Stimulated activated CD4-positive, alpha-beta T cell treated with anti-CD3 and anti-CD28 coated beads, Interleukin-1b, Interleukin-23, amount 100 ng/mL, for 48 hours (primary cell): ENCODE measurements at regions not wholly inside any gene's neighbourhood (a gene's known extent, or its start where the extent isn't known, plus 50 kb on each side); places are given as distances from the start of the nearest gene placed in this dataset.

Experiments
- DNase-seq: peaks from one replicate; pipeline ENCODE4 v3.0.0-alpha.2; 2020

DNA sequence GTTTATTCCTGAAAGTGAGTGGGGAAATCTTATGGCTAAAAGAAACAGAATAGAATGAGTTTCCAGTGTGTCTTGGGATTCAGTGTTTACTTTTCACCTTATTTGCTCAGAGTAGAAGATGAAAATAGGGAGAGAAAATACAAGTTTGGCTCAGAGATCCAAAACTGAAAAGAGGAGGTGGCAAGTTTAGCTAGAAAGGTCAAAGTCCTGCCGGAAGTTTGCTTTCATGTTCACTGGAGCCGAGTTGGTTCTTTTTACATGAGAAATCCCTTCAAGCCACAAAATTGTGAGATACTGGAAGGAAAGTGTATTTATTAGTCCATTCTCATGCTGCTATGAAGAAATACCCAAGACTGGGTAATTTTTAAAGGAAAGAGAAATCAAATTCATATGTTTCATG lies 604.6 kb downstream of the MRPL39 start:
- DNase-seq, result no peak

DNA sequence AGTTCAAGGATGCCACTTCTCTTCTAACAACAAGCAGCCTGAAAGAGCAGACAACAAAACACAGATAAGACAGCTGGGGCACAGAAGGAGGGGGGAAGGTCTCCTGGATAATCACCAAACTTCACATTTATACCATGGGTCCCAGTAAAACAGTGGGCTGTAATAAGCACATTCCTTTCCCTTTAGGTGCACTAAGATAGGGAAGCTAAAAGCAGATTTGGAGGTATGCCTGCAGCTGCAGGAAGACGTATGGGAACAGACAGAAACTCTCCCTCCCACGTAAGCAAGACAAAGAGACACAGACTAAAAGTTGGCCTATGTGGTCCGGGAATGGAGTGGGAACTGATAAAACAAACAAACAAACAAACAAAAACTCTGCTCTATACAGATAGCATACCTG lies 612.1 kb downstream of the MRPL39 start:
- no peak for DNase-seq

DNA sequence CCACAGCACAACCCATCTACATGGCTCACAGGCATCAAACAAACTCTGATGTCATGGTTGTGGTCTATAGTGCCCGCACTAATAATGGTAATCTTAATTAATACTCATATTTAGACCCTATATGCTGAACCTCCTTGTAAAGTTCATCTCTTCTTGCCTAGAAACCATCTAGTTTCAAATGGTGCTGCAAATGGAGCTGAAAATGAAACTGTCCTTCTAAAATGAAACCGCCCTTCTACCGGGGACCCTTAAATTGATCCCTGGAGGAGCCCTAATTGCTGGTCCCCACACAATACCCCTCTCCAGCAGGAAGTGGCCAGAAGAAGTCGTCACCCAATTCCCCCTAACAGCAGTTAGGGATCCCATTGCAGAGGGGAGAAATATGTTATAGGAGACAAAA lies 612.6 kb downstream of the MRPL39 start:
- DNase-seq, result no peak

DNA sequence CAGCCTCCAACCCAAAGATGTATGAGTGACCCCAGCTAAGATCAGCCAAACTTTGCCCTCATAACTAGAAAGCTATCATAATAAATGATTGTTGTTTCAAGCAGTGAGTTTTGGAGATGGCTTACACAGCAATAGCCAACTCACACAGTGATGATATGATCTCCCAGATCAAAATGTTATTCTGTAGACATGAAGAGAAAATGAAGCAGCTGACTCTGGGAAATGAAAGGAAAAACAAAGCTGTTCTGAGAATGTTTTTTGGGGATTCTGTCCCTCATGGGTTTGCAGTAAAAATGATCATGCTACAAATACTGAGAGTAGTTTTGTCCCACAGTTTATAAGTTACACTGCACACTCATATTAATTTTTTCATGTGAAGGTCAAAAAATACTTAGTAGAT lies 617.8 kb downstream of the MRPL39 start:
- DNase-seq, result no peak

DNA sequence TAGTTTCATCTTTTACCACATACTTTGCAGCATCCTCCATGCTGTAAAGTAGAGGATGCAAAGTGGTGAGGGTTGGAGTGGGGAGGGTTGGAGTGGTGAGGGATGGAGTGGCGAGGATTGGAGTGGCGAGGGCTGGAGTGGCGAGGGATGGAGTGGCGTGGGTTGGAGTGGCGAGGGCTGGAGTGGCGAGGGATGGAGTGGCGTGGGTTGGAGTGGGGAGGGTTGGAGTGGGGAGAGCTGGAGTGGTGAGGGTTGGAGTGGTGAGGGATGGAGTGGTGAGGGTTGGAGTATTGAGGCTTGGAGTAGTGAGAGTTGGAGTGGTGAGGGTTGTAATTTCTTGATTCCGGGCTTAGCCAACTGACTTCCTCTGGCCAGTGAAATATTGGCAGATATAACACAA lies 618.3 kb downstream of the MRPL39 start:
- no peak for DNase-seq

DNA sequence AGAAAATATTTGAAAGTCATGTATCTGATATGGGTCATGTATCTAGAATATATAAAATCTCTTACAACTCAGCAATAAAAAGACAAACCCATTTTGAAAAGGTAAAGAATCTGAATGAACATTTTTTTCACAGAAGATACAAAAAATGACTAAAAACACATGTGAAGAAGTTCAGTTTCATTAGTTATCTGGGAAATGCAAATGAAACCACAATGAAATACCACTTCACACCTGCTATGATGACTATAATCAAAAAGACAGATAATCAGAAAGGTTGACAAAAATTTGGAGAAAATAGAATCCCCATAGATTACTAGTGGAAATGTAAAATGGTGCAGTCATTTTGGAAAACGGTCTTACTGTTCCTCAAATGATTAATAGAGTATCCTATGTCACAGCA lies 631.0 kb downstream of the MRPL39 start:
- DNase-seq, result no peak

DNA sequence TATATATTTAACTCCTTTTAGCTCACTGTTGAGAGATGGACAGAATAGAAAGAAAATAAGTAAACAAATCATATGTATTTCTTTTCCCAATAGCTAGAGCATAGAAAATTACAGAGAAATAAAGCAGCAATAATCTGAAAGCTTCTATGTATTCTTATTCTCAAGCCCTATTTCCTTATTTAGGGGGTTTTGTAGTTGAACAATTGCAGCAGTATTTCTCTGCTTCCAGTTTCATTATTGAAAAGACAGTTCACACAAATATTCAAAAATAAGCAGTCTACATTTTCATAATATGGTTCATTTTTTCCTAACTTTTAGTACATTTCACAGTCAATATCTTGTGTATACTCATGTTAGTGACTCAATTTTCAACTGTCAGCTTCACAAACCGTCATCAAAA lies 638.2 kb downstream of the MRPL39 start:
- no peak for DNase-seq

DNA sequence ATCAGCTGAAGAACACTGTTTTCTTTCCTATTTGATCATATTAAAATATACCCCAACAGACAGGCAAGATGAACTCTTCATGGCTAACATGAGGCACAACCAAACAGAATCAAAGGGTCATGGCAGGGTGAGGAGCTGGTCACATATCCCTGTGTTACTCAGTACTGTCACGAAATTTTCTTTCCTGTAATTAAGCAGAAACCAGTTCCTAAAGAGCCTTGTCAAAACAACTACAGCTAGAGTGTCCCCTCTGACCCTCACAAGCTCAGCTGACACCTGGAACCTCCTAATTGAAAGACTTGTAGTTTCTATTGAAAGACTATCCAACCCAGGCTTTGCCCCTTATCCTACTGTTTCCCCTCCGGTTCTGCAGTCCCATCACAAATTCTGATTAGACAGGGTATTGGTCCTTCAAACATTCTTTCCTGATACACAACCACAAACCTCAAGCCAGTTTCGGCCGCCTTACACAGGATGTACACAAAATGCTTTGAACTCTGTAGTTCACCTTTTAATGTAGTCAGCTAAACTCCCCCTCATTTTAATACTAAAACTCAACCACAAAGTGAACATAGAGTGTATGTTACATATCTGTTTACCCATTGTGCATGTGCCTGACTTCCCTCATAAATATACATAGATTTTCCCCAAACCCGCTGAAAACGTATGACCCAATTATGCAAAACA lies 651.9 kb downstream of the MRPL39 start:
- no peak for DNase-seq

DNA sequence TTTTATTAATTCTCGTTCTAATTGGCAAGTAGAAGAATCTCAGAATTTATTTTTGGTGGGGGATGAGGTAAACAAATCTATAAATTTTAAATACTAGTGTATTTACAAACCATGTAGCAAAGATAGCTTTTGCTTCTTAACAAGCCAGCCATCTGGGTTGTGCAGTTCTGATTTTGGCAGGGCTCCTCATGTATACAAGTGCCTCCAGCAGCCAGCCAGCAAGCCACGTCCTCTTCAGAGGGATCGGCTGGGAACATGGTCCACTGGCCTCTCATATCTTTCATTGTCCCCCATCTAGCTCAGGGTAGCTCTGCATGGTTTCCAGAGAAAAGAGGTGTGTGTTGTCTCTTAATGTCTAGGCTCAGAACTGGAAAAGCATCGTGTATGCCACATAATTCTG lies 659.1 kb downstream of the MRPL39 start:
- DNase-seq, result no peak

DNA sequence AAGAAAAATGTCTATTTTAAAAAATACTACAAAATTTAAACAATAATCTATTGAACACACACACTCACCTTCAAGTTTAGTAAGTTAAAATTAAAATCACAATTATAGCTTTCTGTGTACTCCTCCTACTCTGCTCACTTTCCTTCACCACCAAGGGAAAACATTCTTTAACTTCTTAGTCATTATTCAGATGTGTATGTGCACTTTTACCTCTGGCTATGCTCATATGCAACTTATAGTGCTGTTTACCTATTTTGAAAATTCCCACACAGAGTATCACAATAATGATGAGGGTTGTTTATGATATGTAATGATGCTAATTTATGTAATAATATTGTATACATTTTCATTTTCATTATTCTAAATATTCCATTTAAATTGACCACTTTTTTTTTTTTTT lies 661.4 kb downstream of the MRPL39 start:
- DNase-seq, result no peak

DNA sequence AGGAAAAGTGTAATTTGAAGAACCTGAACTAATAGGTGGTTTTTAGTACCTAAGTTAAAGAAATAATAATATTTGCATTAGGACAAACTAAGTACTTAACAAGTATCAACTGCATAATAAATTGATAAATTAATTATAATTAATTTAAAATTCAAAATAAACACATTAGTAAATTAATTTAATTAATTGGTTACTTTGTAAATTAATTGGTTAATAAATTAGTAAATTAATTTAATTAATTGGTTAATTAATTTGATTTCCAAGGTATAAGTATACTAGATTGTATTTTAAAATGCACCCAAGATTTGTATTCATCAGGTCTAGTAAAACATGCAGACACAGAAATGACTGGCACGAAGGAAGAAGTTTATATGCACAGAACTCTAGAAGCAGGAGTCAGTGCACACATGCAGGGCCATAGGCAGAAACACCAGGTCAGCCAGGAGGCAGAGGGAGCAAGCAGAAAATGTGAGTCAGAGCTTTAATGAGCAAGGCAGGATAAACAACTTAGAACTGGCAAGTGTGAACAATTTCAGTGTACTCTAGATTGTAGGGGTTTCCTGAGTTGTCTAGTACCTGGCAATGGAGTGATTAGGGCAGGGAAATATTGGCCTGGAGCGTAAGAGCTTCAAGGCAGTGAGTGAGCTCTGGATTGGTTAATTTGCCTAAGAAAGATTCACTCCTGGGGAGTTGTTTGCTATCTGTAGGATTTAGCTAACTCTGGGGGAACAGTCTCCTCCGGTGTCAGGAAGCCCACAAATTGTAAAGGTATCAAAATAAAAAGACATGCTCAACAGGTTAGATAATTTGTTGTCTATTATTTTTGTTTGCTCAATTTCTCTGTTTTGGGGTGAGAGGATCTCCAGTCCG lies 665.7 kb downstream of the MRPL39 start:
- no peak for DNase-seq

DNA sequence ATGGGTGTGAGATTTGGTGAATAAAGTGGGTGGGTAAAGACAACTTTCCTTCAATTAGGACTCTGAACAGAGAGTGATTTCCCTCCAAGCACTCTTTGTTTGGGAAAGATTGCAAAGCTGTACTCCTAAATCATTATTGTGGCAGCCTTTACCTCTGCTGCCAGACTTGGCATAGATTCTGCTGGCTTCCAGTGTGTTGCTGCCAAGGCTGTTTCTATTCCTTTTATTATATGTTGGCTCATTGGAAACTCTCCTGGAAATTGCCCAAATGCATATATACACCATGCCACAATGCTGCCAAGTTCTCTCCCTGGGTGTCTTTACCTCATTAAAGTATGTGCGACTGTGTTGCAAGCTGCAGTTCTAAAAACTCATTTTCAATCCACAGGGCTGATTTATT lies 668.0 kb downstream of the MRPL39 start:
- no peak for DNase-seq

DNA sequence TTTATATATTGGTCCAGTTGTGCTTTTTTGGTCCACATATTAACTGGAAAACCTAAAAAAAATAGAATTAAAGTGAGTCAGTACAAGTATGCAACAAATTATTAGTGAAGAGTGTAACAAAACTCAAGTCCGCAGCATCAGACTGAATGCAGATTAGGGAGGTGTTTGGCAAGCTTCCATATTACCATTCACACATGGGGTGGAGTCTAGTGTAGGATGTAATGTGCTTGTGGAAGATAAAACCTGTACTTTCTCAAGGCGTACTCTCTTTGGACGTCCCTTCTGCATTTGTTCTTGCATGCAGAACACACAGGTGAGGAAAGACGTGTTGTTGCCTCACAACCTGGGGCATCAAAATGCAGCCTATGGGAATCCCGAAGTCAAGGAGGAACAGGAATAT lies 668.7 kb downstream of the MRPL39 start:
- no peak for DNase-seq

DNA sequence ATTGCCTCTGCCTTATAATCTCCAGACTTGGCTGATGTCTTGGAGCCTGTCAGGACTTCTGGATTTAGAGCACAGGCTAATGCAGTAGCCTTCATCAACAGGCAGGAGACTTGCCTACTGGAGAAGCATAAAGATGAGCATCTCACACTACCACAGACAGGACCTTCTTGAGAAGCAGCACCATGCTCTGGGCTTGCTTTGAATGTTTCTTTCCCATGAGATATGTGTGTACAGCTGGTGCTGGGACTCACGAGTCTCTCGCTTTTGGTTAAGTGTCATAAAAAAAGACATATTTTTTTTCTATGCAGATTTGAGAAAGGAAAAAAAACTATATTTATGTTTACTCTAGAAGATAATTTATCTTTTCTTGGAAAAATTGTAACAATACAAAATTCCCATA lies 671.3 kb downstream of the MRPL39 start:
- no peak for DNase-seq

DNA sequence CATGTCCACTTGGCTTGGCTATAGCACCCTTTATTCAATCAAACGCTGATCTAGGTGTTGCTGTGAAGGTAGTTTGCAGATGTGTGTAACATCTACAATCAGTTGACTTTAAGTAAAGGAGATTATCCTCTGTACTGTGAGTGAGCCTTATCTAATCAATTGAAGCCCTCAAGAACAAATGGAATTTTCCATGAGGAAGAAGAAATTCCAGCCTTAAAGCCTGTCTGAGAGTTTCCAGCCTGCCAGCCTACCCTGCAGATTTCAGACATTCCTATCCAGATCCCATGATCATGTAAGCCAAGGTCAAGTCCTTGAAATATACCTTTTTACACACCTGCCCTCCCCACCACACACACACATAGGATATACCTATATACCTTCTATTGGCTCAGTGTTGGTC lies 696.7 kb downstream of the MRPL39 start:
- DNase-seq, result no peak

DNA sequence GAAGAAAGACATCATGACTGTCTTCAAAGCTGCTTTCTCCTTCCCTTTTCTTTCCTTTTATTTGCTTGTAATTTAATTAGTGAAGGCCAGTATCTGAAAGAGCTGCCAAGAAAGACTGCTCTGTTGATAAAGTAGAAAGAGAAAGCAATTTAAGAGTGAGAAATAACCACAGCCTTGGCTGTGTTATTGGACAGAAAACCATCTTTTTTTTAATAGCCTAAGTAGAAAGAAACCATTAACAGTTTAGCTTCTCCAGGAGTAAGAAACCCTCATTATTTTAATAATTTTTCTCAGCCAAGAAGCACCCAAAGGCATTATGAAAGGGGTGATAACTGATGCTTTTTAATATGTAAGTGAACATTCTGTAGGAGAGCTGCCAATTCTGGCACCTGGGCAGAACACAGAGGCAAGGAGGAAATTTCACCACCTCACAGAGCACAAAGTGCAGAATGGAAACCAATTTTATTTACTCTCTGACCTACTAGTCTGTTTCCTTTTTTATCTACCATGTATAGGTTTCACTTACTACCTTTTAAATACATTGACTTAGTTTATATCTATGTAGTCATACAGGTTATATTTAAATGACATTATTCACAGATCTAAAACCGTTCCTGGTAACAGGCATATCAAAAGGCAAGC lies 703.2 kb downstream of the MRPL39 start:
- no peak for DNase-seq

DNA sequence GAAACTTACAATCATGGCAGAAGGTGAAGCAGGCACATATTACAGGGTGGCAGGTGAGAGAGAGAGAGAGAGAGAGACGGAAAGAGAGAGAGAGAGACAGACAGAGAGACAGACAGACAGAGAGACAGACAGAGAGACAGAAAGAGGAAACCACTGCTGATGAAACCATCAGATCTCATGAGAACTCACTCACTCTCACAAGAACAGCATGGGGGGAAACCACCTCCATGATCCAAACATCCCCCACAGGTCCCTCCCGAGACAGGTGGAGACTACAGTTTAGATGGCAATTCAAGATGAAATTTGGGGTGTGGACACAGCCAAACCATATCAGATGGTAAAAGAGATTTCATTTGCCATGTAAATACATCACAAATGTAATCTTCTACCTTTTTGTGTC lies 708.1 kb downstream of the MRPL39 start:
- DNase-seq, result no peak

DNA sequence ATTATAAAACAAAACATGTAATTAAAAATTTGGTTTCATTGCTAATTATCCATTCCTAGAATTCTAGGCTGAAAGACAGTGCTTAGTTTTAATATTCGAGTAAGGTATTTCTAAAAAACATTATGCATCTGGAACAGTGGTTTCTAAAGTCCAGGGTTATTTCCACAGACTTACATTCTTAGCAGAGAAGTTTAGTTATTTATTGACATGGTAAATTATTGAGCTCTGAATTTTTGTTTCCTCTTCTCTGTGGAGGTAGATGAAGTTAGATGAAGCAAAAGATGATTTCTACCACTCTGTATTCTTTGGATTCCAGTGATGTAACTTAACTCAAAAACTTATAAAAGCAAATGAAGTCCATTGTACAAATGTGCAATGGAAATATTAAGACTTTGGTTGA lies 709.4 kb downstream of the MRPL39 start:
- DNase-seq, result no peak

DNA sequence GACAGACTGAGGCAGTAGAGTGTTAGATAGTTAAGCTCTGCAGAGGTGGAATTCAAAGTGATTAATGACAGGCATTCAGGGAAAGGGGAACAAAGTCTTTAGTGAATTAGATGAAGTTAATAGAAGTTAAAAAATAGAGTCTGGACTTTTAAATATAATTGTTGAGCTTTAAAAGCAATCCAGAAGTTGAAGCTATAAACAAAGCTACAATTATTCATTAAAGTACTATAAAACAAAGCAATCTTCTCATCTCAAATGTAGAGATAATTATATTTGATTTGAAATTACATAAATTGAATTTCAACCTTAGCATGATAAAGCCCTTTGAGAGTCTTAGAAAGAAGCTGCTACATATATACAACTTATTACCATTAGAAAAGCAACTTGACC lies 710.6 kb downstream of the MRPL39 start:
- no peak for DNase-seq

DNA sequence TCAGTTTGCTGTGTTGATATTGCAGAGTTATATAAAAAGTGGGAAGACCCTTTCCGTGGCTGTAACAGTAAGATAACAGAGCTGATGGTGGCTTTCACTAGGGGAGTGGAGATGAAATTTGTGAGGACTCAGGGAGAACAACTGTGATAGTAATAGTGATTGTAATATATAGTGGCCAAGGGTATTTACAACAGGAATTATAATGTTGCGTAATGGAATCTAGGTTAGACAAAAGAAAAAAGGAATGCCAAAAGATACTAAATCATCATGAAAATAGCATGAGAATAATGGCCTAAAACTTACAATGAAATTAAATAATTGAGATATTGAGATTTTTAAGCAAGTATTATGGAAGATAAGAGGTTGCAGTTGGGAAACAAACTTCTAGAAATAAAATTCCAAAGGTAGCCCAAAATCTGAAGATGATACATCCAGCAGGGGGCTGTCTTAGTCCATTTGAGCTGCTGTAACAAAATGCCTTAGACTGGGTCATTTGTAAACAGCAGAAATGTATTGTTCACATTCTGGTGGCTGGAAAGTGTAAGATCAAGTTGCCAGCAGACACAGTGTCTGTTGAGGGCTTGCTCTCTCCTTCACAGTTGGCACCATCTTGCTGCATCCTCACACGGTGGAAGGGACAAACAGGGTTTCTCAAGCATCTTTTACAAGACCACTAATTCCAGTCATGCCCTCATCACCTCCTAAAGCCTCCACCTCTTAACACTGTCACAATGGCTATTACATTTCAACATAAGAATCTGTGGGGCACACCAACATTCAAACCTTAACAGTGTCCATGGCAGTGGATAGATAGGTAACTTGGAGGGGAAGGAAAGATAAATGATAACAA lies 711.2 kb downstream of the MRPL39 start:
- DNase-seq, result no peak

DNA sequence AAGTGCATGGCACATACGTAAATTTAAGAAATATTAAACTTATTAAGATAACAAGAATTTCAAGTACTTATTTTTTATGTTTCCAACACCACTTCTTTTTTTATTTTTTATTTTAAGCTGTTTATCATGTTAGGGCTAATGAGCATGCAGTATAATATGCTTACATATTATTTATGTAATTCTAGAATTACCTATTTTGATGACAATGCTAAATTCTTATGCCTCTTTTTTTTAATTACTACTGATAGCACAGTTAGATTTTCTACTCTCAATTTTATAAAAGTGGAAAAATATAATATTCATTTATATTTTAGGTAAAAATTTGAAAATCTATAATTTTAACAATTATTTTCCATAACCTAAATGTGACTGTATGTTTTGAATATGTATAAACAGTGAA lies 713.0 kb downstream of the MRPL39 start:
- no peak for DNase-seq

DNA sequence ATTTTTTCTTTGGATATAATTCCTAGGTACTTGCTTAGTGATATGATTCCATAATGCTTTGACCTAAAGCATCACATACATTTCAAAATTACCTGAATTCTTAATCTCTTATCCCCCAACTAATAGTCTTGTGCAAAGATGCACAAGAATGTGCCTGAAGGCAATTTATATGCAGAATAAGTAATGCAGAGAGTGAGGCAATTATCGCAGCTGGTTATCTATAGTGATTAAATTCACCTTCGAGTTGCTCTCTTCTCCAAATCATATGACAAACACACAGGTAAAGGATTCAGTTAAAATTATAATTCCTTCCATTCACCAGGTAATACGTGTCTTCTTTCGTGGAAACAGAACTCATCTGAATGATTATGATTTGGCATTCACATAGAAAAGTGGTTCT lies 717.3 kb downstream of the MRPL39 start:
- DNase-seq, result no peak

DNA sequence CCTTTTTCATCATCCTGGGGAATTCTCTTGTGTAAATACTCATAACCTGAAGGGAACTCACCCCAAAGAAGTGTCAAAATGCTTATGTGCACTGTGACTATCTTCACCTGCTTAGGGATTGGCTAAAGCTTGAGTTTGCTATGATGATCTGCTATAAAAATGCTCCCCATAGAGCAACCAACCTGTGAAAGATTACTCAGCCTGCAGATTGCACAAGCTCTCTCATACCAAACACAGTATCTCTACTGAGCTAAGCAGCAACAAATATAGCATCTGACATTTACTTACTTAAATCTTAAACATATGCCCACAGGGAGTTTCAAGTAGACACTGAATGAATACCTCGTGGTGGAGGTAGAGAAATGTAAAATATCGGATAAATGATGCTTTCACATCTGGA lies 725.8 kb downstream of the MRPL39 start:
- DNase-seq, result no peak
